H1 (cell line): ENCODE measurements at regions not wholly inside any gene's neighbourhood (a gene's known extent, or its start where the extent isn't known, plus 50 kb on each side); places are given as distances from the start of the nearest gene placed in this dataset.
A peak's percentile ranks its signal among the peaks of the same experiment; 100 is the strongest.

Experiments
- CTCF ChIA-PET: fragments of 300-600 bp; sonication (Branson Sonifier 250); formaldehyde crosslinking; loops from one replicate; lab custom pipeline; 2021; ENCODE audit not compliant: partially characterized antibody; lab: Charles Lee
- POLR2A ChIA-PET: fragments of 300-600 bp; sonication (Branson Sonifier 250); formaldehyde crosslinking; loops from one replicate; lab custom pipeline; 2021; ENCODE audit warnings: inconsistent platforms; ENCODE audit not compliant: partially characterized antibody; lab: Charles Lee
- DNase-seq, 2 experiments: peaks; one replicate each; pipeline versions ENCODE4 v3.0.0 to v3.0.0-alpha.2; 2010 to 2022; ENCODE audit warnings: low spot score in 2 of 2, low read depth in 1 of 2, mixed read lengths in 1 of 2
- FAIRE-seq: peaks from 2 replicates; lab custom pipeline; 2011; peaks lifted over from hg19 to GRCh38; lab: Jason Lieb, UNC
- H2AFZ ChIP-seq: 2 replicates; pipeline ENCODE4 v1.8.1; 2012; ENCODE audit warnings: low read length, inconsistent platforms
- H2AK5ac ChIP-seq: 2 replicates; pipeline ENCODE4 v1.6.1; 2013; ENCODE audit warnings: low read depth, low read length
- H2BK120ac ChIP-seq: replicated peaks from 2 replicates; pipeline ENCODE3; 2013; ENCODE audit warnings: low read depth, low read length, inconsistent platforms
- H2BK12ac ChIP-seq: 2 replicates; pipeline ENCODE4 v1.6.1; 2013; ENCODE audit warnings: low read depth, low read length
- H2BK15ac ChIP-seq: 2 replicates; pipeline ENCODE4 v1.6.1; 2013; ENCODE audit warnings: low read length
- H2BK20ac ChIP-seq: 2 replicates; pipeline ENCODE4 v1.6.1; 2013; ENCODE audit warnings: low read length
- H2BK5ac ChIP-seq: 2 replicates; pipeline ENCODE4 v1.6.1; 2013; ENCODE audit warnings: low read depth, low read length
- H3K14ac ChIP-seq: 2 replicates; pipeline ENCODE4 v1.6.1; 2013; ENCODE audit warnings: inconsistent platforms; ENCODE audit not compliant: insufficient read length
- H3K18ac ChIP-seq: 2 replicates; pipeline ENCODE4 v1.6.1; 2013; ENCODE audit warnings: low read length; ENCODE audit errors: extremely low read depth
- H3K23ac ChIP-seq: 2 replicates; pipeline ENCODE4 v1.6.1; 2013; ENCODE audit warnings: inconsistent platforms; ENCODE audit not compliant: insufficient read length
- H3K23me2 ChIP-seq: 2 replicates; pipeline ENCODE4 v1.6.1; 2013; ENCODE audit warnings: low read depth, low read length
- H3K27ac ChIP-seq: 2 replicates; pipeline ENCODE4 v1.6.1; 2011; ENCODE audit warnings: low read depth, low read length, inconsistent platforms
- H3K27me3 ChIP-seq, 4 experiments: replicated peaks in 1 of 4; 1 replicate in 1 of 4; 2 replicates in 3 of 4; pipeline versions ENCODE4 v1.6.1 to v1.8.1; 2011 to 2013; ENCODE audit warnings: low read length in 3 of 4, mild to moderate bottlenecking in 3 of 4, inconsistent platforms in 2 of 4, mixed read lengths in 2 of 4, moderate library complexity in 1 of 4; ENCODE audit not compliant: control insufficient read depth in 3 of 4, insufficient read depth in 3 of 4; ENCODE audit errors: extremely low read depth in 1 of 4
- H3K36me3 ChIP-seq, 4 experiments: 2 replicates each; pipeline versions ENCODE4 v1.6.1 to v1.8.1; 2011 to 2013; ENCODE audit warnings: mild to moderate bottlenecking in 4 of 4, low read length in 3 of 4, moderate library complexity in 2 of 4, control low read depth in 1 of 4, inconsistent platforms in 1 of 4; ENCODE audit not compliant: insufficient read depth in 4 of 4, control insufficient read depth in 2 of 4
- H3K4ac ChIP-seq: replicated peaks from 2 replicates; pipeline ENCODE3; 2013; ENCODE audit warnings: low read length, low read depth, mixed read lengths, inconsistent platforms; ENCODE audit not compliant: insufficient read length
- H3K4me1 ChIP-seq, 4 experiments: replicated peaks in 1 of 4; 1 replicate in 1 of 4; 2 replicates in 3 of 4; pipeline versions ENCODE4 v1.6.1 to v1.8.1; 2011 to 2013; ENCODE audit warnings: low read length in 3 of 4, inconsistent platforms in 2 of 4, mixed read lengths in 1 of 4; ENCODE audit not compliant: insufficient read depth in 4 of 4, control insufficient read depth in 3 of 4
- H3K4me2 ChIP-seq, 2 experiments: 2 replicates each; pipeline versions ENCODE4 v1.6.1 to v1.8.1; 2011 to 2013; ENCODE audit warnings: low read depth in 2 of 2, low read length in 2 of 2, control low read depth in 1 of 2, inconsistent platforms in 1 of 2, mild to moderate bottlenecking in 1 of 2; ENCODE audit not compliant: insufficient read depth in 1 of 2
- H3K4me3 ChIP-seq, 4 experiments: fragments of 200-600, 300-600 bp in 1 of 4; sonication (generic), shearing (Covaris generic), sonication (Bioruptor Twin) in 1 of 4; 2 replicates each; pipeline versions ENCODE4 v1.5.1 to v1.8.1; 2011 to 2016; ENCODE audit warnings: low read length in 4 of 4, low read depth in 3 of 4, control low read depth in 2 of 4, inconsistent platforms in 2 of 4, mild to moderate bottlenecking in 2 of 4, mixed read lengths in 1 of 4, moderate library complexity in 1 of 4; ENCODE audit not compliant: insufficient read depth in 2 of 4; ENCODE audit errors: extremely low read depth in 1 of 4
- H3K56ac ChIP-seq: replicated peaks from 2 replicates; pipeline ENCODE3; 2013; ENCODE audit warnings: low read depth, mild to moderate bottlenecking, mixed read lengths, low read length, inconsistent platforms; ENCODE audit not compliant: insufficient read length
- H3K79me1 ChIP-seq: 2 replicates; pipeline ENCODE4 v1.6.1; 2013; ENCODE audit warnings: low read depth, low read length, control low read depth
- H3K79me2 ChIP-seq, 2 experiments: 2 replicates each; pipeline versions ENCODE4 v1.6.1 to v1.8.1; 2012 to 2013; ENCODE audit warnings: low read length in 2 of 2, mild to moderate bottlenecking in 2 of 2, inconsistent platforms in 1 of 2; ENCODE audit not compliant: insufficient read depth in 2 of 2, control insufficient read depth in 1 of 2
- H3K9ac ChIP-seq, 4 experiments: replicated peaks in 1 of 4; 1 replicate in 1 of 4; 2 replicates in 3 of 4; pipeline versions ENCODE4 v1.6.1 to v1.8.1; 2011 to 2013; ENCODE audit warnings: low read depth in 3 of 4, low read length in 3 of 4, control low read depth in 2 of 4, mild to moderate bottlenecking in 2 of 4, moderate library complexity in 2 of 4, inconsistent platforms in 1 of 4; ENCODE audit errors: extremely low read depth in 1 of 4
- H3K9me3 ChIP-seq, 2 experiments: 2 replicates each; pipeline versions ENCODE4 v1.6.1 to v1.8.1; 2012 to 2013; ENCODE audit warnings: mild to moderate bottlenecking in 2 of 2, moderate library complexity in 2 of 2, control low read depth in 1 of 2, inconsistent platforms in 1 of 2, low read depth in 1 of 2, low read length in 1 of 2, mixed read lengths in 1 of 2; ENCODE audit not compliant: insufficient read depth in 2 of 2
- H4K20me1 ChIP-seq, 2 experiments: replicated peaks in 1 of 2; 2 replicates each; pipeline versions ENCODE3 to v1.8.1; 2011 to 2013; ENCODE audit warnings: inconsistent platforms in 2 of 2, low read length in 2 of 2, mild to moderate bottlenecking in 1 of 2; ENCODE audit not compliant: insufficient read depth in 2 of 2, control insufficient read depth in 1 of 2
- H4K5ac ChIP-seq: 2 replicates; pipeline ENCODE4 v1.6.1; 2013; ENCODE audit warnings: low read length, low read depth, mixed read lengths, inconsistent platforms; ENCODE audit not compliant: insufficient read length
- H4K8ac ChIP-seq: 2 replicates; pipeline ENCODE4 v1.8.0; 2013; ENCODE audit warnings: mild to moderate bottlenecking, moderate library complexity, low read length, inconsistent platforms; ENCODE audit not compliant: insufficient read depth; ENCODE audit errors: extremely low read depth
- H4K91ac ChIP-seq: replicated peaks from 2 replicates; pipeline ENCODE3; 2013; ENCODE audit warnings: low read length, mixed read lengths, inconsistent platforms; ENCODE audit not compliant: insufficient read length
- BCL11A ChIP-seq, 2 experiments: IDR thresholded peaks; one replicate each; pipeline ENCODE4 v1.6.1; 2011; ENCODE audit warnings: low read depth in 2 of 2, low read length in 2 of 2, mild to moderate bottlenecking in 2 of 2
- CHD2 ChIP-seq: IDR thresholded peaks from 2 replicates; pipeline ENCODE4 v1.6.1; 2012; ENCODE audit warnings: low read length, improper control_type of control experiment
- EP300 ChIP-seq, 2 experiments: IDR thresholded peaks; 1 replicate in 1 of 2; 2 replicates in 1 of 2; pipeline ENCODE4 v1.6.1; 2011 to 2012; ENCODE audit warnings: low read depth in 2 of 2, low read length in 2 of 2, mild to moderate bottlenecking in 2 of 2, borderline replicate concordance in 1 of 2, inconsistent platforms in 1 of 2, moderate library complexity in 1 of 2
- GTF2F1 ChIP-seq: IDR thresholded peaks from 2 replicates; pipeline ENCODE4 v1.6.1; 2012; ENCODE audit warnings: low read depth, low read length, improper control_type of control experiment, borderline replicate concordance
- HDAC2 ChIP-seq, 2 experiments: fragments of 300-600 bp in 1 of 2; sonication (generic) in 1 of 2; IDR thresholded peaks; 2 replicates each; pipeline ENCODE4 v1.6.1; 2011 to 2012; ENCODE audit warnings: low read depth in 2 of 2, low read length in 2 of 2, mild to moderate bottlenecking in 2 of 2, moderate library complexity in 2 of 2, borderline replicate concordance in 1 of 2, inconsistent platforms in 1 of 2
- RBBP5 ChIP-seq: IDR thresholded peaks from 2 replicates; pipeline ENCODE4 v1.7.1; 2012; ENCODE audit warnings: low read depth, mild to moderate bottlenecking, inconsistent platforms, low read length, moderate library complexity, borderline replicate concordance
- SIN3A ChIP-seq, 2 experiments: IDR thresholded peaks in 1 of 2; conservative IDR thresholded peaks in 1 of 2; 2 replicates each; pipeline ENCODE4 v1.6.1; 2011 to 2012; ENCODE audit warnings: low read length in 2 of 2, improper control_type of control experiment in 1 of 2, low read depth in 1 of 2, mild to moderate bottlenecking in 1 of 2
- SIX5 ChIP-seq: IDR thresholded peaks from 2 replicates; pipeline ENCODE4 v1.6.1; 2011; ENCODE audit warnings: mild to moderate bottlenecking, low read depth, low read length
- TAF1 ChIP-seq: IDR thresholded peaks from 2 replicates; pipeline ENCODE4 v1.6.1; 2011; ENCODE audit warnings: mild to moderate bottlenecking, low read depth, low read length
- TBP ChIP-seq: IDR thresholded peaks from 2 replicates; pipeline ENCODE4 v1.6.1; 2011; ENCODE audit warnings: low read depth, low read length, improper control_type of control experiment
- WGBS, 2 experiments: shearing (Covaris generic) in 1 of 2; methylation state at CpG; one replicate each; pipeline versions ENCODE4 v1.1.6 to v1.1.7; 2013 to 2015; ENCODE audit warnings: low lambda C conversion rate in 2 of 2, mixed read lengths in 2 of 2, inconsistent platforms in 1 of 2, low coverage in 1 of 2, missing lambda C conversion rate in 1 of 2; ENCODE audit not compliant: insufficient replicate concordance in 2 of 2, insufficient coverage in 1 of 2, insufficient read length in 1 of 2; ENCODE audit errors: extremely low coverage in 1 of 2, missing lambda C conversion rate in 1 of 2; 5-methylcytosine and 5-hydroxymethylcytosine counted together
- TF ChIP-seq, protein P1 (sequence below): IDR thresholded peaks from 2 replicates; pipeline ENCODE4 v1.6.1; 2011; ENCODE audit warnings: low read length, improper control_type of control experiment
- TF ChIP-seq, protein P2 (sequence below): IDR thresholded peaks from 2 replicates; pipeline ENCODE4 v1.6.1; 2012; ENCODE audit warnings: inconsistent platforms

DNA sequence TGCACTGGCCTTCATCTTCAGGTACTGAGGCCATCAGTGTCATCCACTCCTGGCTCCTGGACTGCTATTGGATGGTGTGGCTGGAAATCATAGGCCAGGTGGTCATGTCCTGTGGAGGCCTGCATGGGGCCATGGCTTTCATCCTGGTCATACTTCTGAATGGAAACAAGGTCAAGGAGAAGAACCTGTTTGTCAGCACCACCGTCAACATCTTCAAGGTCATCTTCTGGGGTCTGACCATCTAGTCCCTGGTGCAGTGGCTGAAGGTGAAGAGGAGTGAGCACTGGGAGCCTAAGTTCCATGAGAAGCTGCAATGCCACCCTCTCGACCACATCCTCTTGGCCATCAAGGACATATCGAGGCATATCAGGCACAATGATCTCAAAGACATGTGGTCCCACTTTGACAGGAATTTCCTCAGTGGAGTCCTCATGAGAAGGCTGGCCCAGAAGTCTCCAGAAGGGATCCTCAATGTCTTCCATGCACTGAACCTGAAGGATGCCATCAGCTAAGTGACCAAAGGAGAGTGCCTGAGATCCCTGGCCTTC lies 120.0 kb upstream of the SERPIND1 start:
- POLR2A ChIA-PET: no interaction called here

More for the DNA sequence above, 120.0 kb upstream of the SERPIND1 start:
- Histone ChIP-seq H2BK5ac (no peak overlapping the region), H2BK20ac (no peak overlapping the region), H2AFZ (no peak overlapping the region), H3K27ac (no peak overlapping the region), H4K20me1 (no peaks in the 10 kb centered on the region), H3K23ac (no peak overlapping the region), H2BK120ac (no peak overlapping the region), H3K36me3 (no peaks in the 10 kb centered on the region), H3K4ac (no peak overlapping the region), H3K14ac (no peak overlapping the region), H3K4me1 (no peaks in the 10 kb centered on the region), H3K4me2 (no peak overlapping the region), H4K8ac (no peak overlapping the region), H3K18ac (no peak overlapping the region), H3K9ac (no peak overlapping the region), H3K4me3 (no peak overlapping the region), H4K5ac (no peak overlapping the region), H2AK5ac (0 out of 2 replicates have a peak overlapping the region, but pooled peaks have one; percentile 25), H4K91ac (no peak overlapping the region), H3K23me2 (no peaks in the 10 kb centered on the region; the same call in 1 of the 2 replicates), H2BK12ac (no peak overlapping the region), H3K79me1 (no peaks in the 10 kb centered on the region), H3K79me2 (no peaks in the 10 kb centered on the region), H3K56ac (no peak overlapping the region), H3K27me3 (no peaks in the 10 kb centered on the region), H2BK15ac (no peak overlapping the region), H3K9me3 (no peaks in the 10 kb centered on the region)
- FAIRE-seq (no peak), DNase-seq (no peak)
- TF ChIP-seq EP300 (IDR thresholded peaks at IDR 0.05; ENCODE audit: borderline replicate concordance in 1 of 2, low read depth in 2 of 2, low read length in 2 of 2) (no peak), CHD2 (no peak), RBBP5 (no peak), SIX5 (no peak), HDAC2 (IDR thresholded peaks at IDR 0.05; ENCODE audit: borderline replicate concordance in 1 of 2, low read depth in 2 of 2, low read length in 2 of 2) (no peak), TBP (no peak), GTF2F1 (no peak), SIN3A (conservative IDR thresholded peaks at IDR 0.05 in 1 of 2, IDR thresholded peaks at IDR 0.05 in 1 of 2; ENCODE audit: low read depth in 1 of 2, low read length in 2 of 2) (no peak), BCL11A (IDR thresholded peaks at IDR 0.05; ENCODE audit: low read depth in 2 of 2, low read length in 2 of 2) (no peak), TAF1 (no peak)
- TF ChIP-seq, protein P1, sequence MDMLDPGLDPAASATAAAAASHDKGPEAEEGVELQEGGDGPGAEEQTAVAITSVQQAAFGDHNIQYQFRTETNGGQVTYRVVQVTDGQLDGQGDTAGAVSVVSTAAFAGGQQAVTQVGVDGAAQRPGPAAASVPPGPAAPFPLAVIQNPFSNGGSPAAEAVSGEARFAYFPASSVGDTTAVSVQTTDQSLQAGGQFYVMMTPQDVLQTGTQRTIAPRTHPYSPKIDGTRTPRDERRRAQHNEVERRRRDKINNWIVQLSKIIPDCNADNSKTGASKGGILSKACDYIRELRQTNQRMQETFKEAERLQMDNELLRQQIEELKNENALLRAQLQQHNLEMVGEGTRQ: no peak
- TF ChIP-seq, protein P2, sequence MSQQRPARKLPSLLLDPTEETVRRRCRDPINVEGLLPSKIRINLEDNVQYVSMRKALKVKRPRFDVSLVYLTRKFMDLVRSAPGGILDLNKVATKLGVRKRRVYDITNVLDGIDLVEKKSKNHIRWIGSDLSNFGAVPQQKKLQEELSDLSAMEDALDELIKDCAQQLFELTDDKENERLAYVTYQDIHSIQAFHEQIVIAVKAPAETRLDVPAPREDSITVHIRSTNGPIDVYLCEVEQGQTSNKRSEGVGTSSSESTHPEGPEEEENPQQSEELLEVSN: no peak
- CTCF ChIA-PET: interaction anchor here (0.9 kb wide), 1 partner anchor 10 kb away, joined by 3 read pairs; no protein-coding TSS in a partner anchor
- WGBS, 2 experiments: 84% methylated on average over 3 of the region's 3 CpGs; no CpG with 5 or more reads in 1 of the 2 experiments
